ENCODE measurements at regions not wholly inside any gene's neighbourhood (a gene's known extent, or its start where the extent isn't known, plus 50 kb on each side); places are given as distances from the start of the nearest gene placed in this dataset.

GRCh38 chr4:17189759-17190158 lies 291.3 kb upstream of the LDB2 start:
- no peak for TF ChIP-seq CTCF (IDR thresholded peaks at IDR 0.05)
- no peak for TF ChIP-seq POLR2A (IDR thresholded peaks at IDR 0.05)
